H1 (cell line): ENCODE measurements at regions not wholly inside any gene's neighbourhood (a gene's known extent, or its start where the extent isn't known, plus 50 kb on each side); places are given as distances from the start of the nearest gene placed in this dataset.

ENCODE experiments used
- CTCF ChIA-PET: fragments of 300-600 bp; sonication (Branson Sonifier 250); formaldehyde crosslinking; loops from one replicate; lab custom pipeline; 2021; ENCODE audit not compliant: partially characterized antibody; lab: Charles Lee
- POLR2A ChIA-PET: fragments of 300-600 bp; sonication (Branson Sonifier 250); formaldehyde crosslinking; loops from one replicate; lab custom pipeline; 2021; ENCODE audit warnings: inconsistent platforms; ENCODE audit not compliant: partially characterized antibody; lab: Charles Lee
- DNase-seq, 2 experiments: peaks; one replicate each; pipeline versions ENCODE4 v3.0.0 to v3.0.0-alpha.2; 2010 to 2022; ENCODE audit warnings: low spot score in 2 of 2, low read depth in 1 of 2, mixed read lengths in 1 of 2
- FAIRE-seq: peaks from 2 replicates; lab custom pipeline; 2011; peaks lifted over from hg19 to GRCh38; lab: Jason Lieb, UNC
- H2AFZ ChIP-seq: 2 replicates; pipeline ENCODE4 v1.8.1; 2012; ENCODE audit warnings: low read length, inconsistent platforms
- H2AK5ac ChIP-seq: 2 replicates; pipeline ENCODE4 v1.6.1; 2013; ENCODE audit warnings: low read depth, low read length
- H2BK120ac ChIP-seq: replicated peaks from 2 replicates; pipeline ENCODE3; 2013; ENCODE audit warnings: low read depth, low read length, inconsistent platforms
- H2BK12ac ChIP-seq: 2 replicates; pipeline ENCODE4 v1.6.1; 2013; ENCODE audit warnings: low read depth, low read length
- H2BK15ac ChIP-seq: 2 replicates; pipeline ENCODE4 v1.6.1; 2013; ENCODE audit warnings: low read length
- H2BK20ac ChIP-seq: 2 replicates; pipeline ENCODE4 v1.6.1; 2013; ENCODE audit warnings: low read length
- H2BK5ac ChIP-seq: 2 replicates; pipeline ENCODE4 v1.6.1; 2013; ENCODE audit warnings: low read depth, low read length
- H3K14ac ChIP-seq: 2 replicates; pipeline ENCODE4 v1.6.1; 2013; ENCODE audit warnings: inconsistent platforms; ENCODE audit not compliant: insufficient read length
- H3K18ac ChIP-seq: 2 replicates; pipeline ENCODE4 v1.6.1; 2013; ENCODE audit warnings: low read length; ENCODE audit errors: extremely low read depth
- H3K23ac ChIP-seq: 2 replicates; pipeline ENCODE4 v1.6.1; 2013; ENCODE audit warnings: inconsistent platforms; ENCODE audit not compliant: insufficient read length
- H3K23me2 ChIP-seq: 2 replicates; pipeline ENCODE4 v1.6.1; 2013; ENCODE audit warnings: low read depth, low read length
- H3K27ac ChIP-seq: 2 replicates; pipeline ENCODE4 v1.6.1; 2011; ENCODE audit warnings: low read depth, low read length, inconsistent platforms
- H3K27me3 ChIP-seq, 4 experiments: replicated peaks in 1 of 4; 1 replicate in 1 of 4; 2 replicates in 3 of 4; pipeline versions ENCODE4 v1.6.1 to v1.8.1; 2011 to 2013; ENCODE audit warnings: low read length in 3 of 4, mild to moderate bottlenecking in 3 of 4, inconsistent platforms in 2 of 4, mixed read lengths in 2 of 4, moderate library complexity in 1 of 4; ENCODE audit not compliant: control insufficient read depth in 3 of 4, insufficient read depth in 3 of 4; ENCODE audit errors: extremely low read depth in 1 of 4
- H3K36me3 ChIP-seq, 4 experiments: 2 replicates each; pipeline versions ENCODE4 v1.6.1 to v1.8.1; 2011 to 2013; ENCODE audit warnings: mild to moderate bottlenecking in 4 of 4, low read length in 3 of 4, moderate library complexity in 2 of 4, control low read depth in 1 of 4, inconsistent platforms in 1 of 4; ENCODE audit not compliant: insufficient read depth in 4 of 4, control insufficient read depth in 2 of 4
- H3K4ac ChIP-seq: replicated peaks from 2 replicates; pipeline ENCODE3; 2013; ENCODE audit warnings: low read length, low read depth, mixed read lengths, inconsistent platforms; ENCODE audit not compliant: insufficient read length
- H3K4me1 ChIP-seq, 4 experiments: replicated peaks in 1 of 4; 1 replicate in 1 of 4; 2 replicates in 3 of 4; pipeline versions ENCODE4 v1.6.1 to v1.8.1; 2011 to 2013; ENCODE audit warnings: low read length in 3 of 4, inconsistent platforms in 2 of 4, mixed read lengths in 1 of 4; ENCODE audit not compliant: insufficient read depth in 4 of 4, control insufficient read depth in 3 of 4
- H3K4me2 ChIP-seq, 2 experiments: 2 replicates each; pipeline versions ENCODE4 v1.6.1 to v1.8.1; 2011 to 2013; ENCODE audit warnings: low read depth in 2 of 2, low read length in 2 of 2, control low read depth in 1 of 2, inconsistent platforms in 1 of 2, mild to moderate bottlenecking in 1 of 2; ENCODE audit not compliant: insufficient read depth in 1 of 2
- H3K4me3 ChIP-seq, 4 experiments: fragments of 200-600, 300-600 bp in 1 of 4; sonication (generic), shearing (Covaris generic), sonication (Bioruptor Twin) in 1 of 4; 2 replicates each; pipeline versions ENCODE4 v1.5.1 to v1.8.1; 2011 to 2016; ENCODE audit warnings: low read length in 4 of 4, low read depth in 3 of 4, control low read depth in 2 of 4, inconsistent platforms in 2 of 4, mild to moderate bottlenecking in 2 of 4, mixed read lengths in 1 of 4, moderate library complexity in 1 of 4; ENCODE audit not compliant: insufficient read depth in 2 of 4; ENCODE audit errors: extremely low read depth in 1 of 4
- H3K56ac ChIP-seq: replicated peaks from 2 replicates; pipeline ENCODE3; 2013; ENCODE audit warnings: low read depth, mild to moderate bottlenecking, mixed read lengths, low read length, inconsistent platforms; ENCODE audit not compliant: insufficient read length
- H3K79me1 ChIP-seq: 2 replicates; pipeline ENCODE4 v1.6.1; 2013; ENCODE audit warnings: low read depth, low read length, control low read depth
- H3K79me2 ChIP-seq, 2 experiments: 2 replicates each; pipeline versions ENCODE4 v1.6.1 to v1.8.1; 2012 to 2013; ENCODE audit warnings: low read length in 2 of 2, mild to moderate bottlenecking in 2 of 2, inconsistent platforms in 1 of 2; ENCODE audit not compliant: insufficient read depth in 2 of 2, control insufficient read depth in 1 of 2
- H3K9ac ChIP-seq, 4 experiments: replicated peaks in 1 of 4; 1 replicate in 1 of 4; 2 replicates in 3 of 4; pipeline versions ENCODE4 v1.6.1 to v1.8.1; 2011 to 2013; ENCODE audit warnings: low read depth in 3 of 4, low read length in 3 of 4, control low read depth in 2 of 4, mild to moderate bottlenecking in 2 of 4, moderate library complexity in 2 of 4, inconsistent platforms in 1 of 4; ENCODE audit errors: extremely low read depth in 1 of 4
- H3K9me3 ChIP-seq, 2 experiments: 2 replicates each; pipeline versions ENCODE4 v1.6.1 to v1.8.1; 2012 to 2013; ENCODE audit warnings: mild to moderate bottlenecking in 2 of 2, moderate library complexity in 2 of 2, control low read depth in 1 of 2, inconsistent platforms in 1 of 2, low read depth in 1 of 2, low read length in 1 of 2, mixed read lengths in 1 of 2; ENCODE audit not compliant: insufficient read depth in 2 of 2
- H4K20me1 ChIP-seq, 2 experiments: replicated peaks in 1 of 2; 2 replicates each; pipeline versions ENCODE3 to v1.8.1; 2011 to 2013; ENCODE audit warnings: inconsistent platforms in 2 of 2, low read length in 2 of 2, mild to moderate bottlenecking in 1 of 2; ENCODE audit not compliant: insufficient read depth in 2 of 2, control insufficient read depth in 1 of 2
- H4K5ac ChIP-seq: 2 replicates; pipeline ENCODE4 v1.6.1; 2013; ENCODE audit warnings: low read length, low read depth, mixed read lengths, inconsistent platforms; ENCODE audit not compliant: insufficient read length
- H4K8ac ChIP-seq: 2 replicates; pipeline ENCODE4 v1.8.0; 2013; ENCODE audit warnings: mild to moderate bottlenecking, moderate library complexity, low read length, inconsistent platforms; ENCODE audit not compliant: insufficient read depth; ENCODE audit errors: extremely low read depth
- H4K91ac ChIP-seq: replicated peaks from 2 replicates; pipeline ENCODE3; 2013; ENCODE audit warnings: low read length, mixed read lengths, inconsistent platforms; ENCODE audit not compliant: insufficient read length
- EP300 ChIP-seq, 2 experiments: IDR thresholded peaks; 1 replicate in 1 of 2; 2 replicates in 1 of 2; pipeline ENCODE4 v1.6.1; 2011 to 2012; ENCODE audit warnings: low read depth in 2 of 2, low read length in 2 of 2, mild to moderate bottlenecking in 2 of 2, borderline replicate concordance in 1 of 2, inconsistent platforms in 1 of 2, moderate library complexity in 1 of 2
- KDM1A ChIP-seq: fragments of 200-600, 300-600 bp; sonication (generic); IDR thresholded peaks from 2 replicates; pipeline ENCODE4 v1.7.1; 2016; ENCODE audit warnings: mild to moderate bottlenecking, low read length, borderline replicate concordance
- POU5F1 ChIP-seq: IDR thresholded peaks from 2 replicates; pipeline ENCODE4 v1.6.1; 2011; ENCODE audit warnings: low read depth, mild to moderate bottlenecking, low read length, moderate library complexity
- WGBS, 2 experiments: shearing (Covaris generic) in 1 of 2; methylation state at CpG; one replicate each; pipeline versions ENCODE4 v1.1.6 to v1.1.7; 2013 to 2015; ENCODE audit warnings: low lambda C conversion rate in 2 of 2, mixed read lengths in 2 of 2, inconsistent platforms in 1 of 2, low coverage in 1 of 2, missing lambda C conversion rate in 1 of 2; ENCODE audit not compliant: insufficient replicate concordance in 2 of 2, insufficient coverage in 1 of 2, insufficient read length in 1 of 2; ENCODE audit errors: extremely low coverage in 1 of 2, missing lambda C conversion rate in 1 of 2; 5-methylcytosine and 5-hydroxymethylcytosine counted together

- H3K4me3 ChIP-seq = no peak overlapping the region
- FAIRE-seq (no peak), DNase-seq (peak in 1 of 2 experiments; percentile 41)
- no peak for TF ChIP-seq POU5F1
- peak; percentile 87; the same call in 1 of the 2 replicates for TF ChIP-seq KDM1A
- TF ChIP-seq EP300 (IDR thresholded peaks at IDR 0.05; ENCODE audit: borderline replicate concordance in 1 of 2, low read depth in 2 of 2, low read length in 2 of 2) = no peak
- H2BK5ac ChIP-seq = no peak overlapping the region
- H4K5ac ChIP-seq = no peak overlapping the region
- H3K23ac ChIP-seq = no peak overlapping the region
- H2BK12ac ChIP-seq = no peak overlapping the region
- no peak overlapping the region for H4K91ac ChIP-seq
- no peak overlapping the region for H3K4me2 ChIP-seq
- no peaks in the 10 kb centered on the region for H3K79me2 ChIP-seq
- H2BK15ac ChIP-seq = no peak overlapping the region
- no peak overlapping the region for H3K14ac ChIP-seq
- H2BK20ac ChIP-seq = 0 out of 2 replicates have a peak overlapping the region, but pooled peaks have one; percentile 48
- H4K20me1 ChIP-seq = no peaks in the 10 kb centered on the region
- no peak overlapping the region for H3K9ac ChIP-seq
- no peaks in the 10 kb centered on the region for H3K79me1 ChIP-seq
- no peaks in the 10 kb centered on the region for H3K9me3 ChIP-seq
- H2AK5ac ChIP-seq = no peak overlapping the region
- no peak overlapping the region for H3K4ac ChIP-seq
- H3K56ac ChIP-seq = no peak overlapping the region
- H2AFZ ChIP-seq = no peak overlapping the region
- no peak overlapping the region for H3K18ac ChIP-seq
- no peaks in the 10 kb centered on the region for H3K27me3 ChIP-seq
- no peak overlapping the region for H3K27ac ChIP-seq
- CTCF ChIA-PET = no interaction called here
- no peaks in the 10 kb centered on the region for H3K23me2 ChIP-seq
- H3K4me1 ChIP-seq = peaks cover 5 to 15% (median 12%) of the 10 kb centered on the region in 4 experiments
- H3K36me3 ChIP-seq = no peaks in the 10 kb centered on the region
- H2BK120ac ChIP-seq = no peak overlapping the region
- 92% methylated on average over 6 of the region's 6 CpGs; no CpG with 5 or more reads in 1 of the 2 experiments for WGBS, 2 experiments
- no peak overlapping the region for H4K8ac ChIP-seq
- POLR2A ChIA-PET = no interaction called here
These were observed 116.0 kb downstream of the IER5 start for GRCh38 chr1:181204530-181204929.
